ENCODE measurements at regions not wholly inside any gene's neighbourhood (a gene's known extent, or its start where the extent isn't known, plus 50 kb on each side); places are given as distances from the start of the nearest gene placed in this dataset.

- TF ChIP-seq CTCF (IDR thresholded peaks at IDR 0.05) (no peak), EP300 (IDR thresholded peaks at IDR 0.05) (no peak), POLR2AphosphoS5 (IDR thresholded peaks at IDR 0.05) (no peak), POLR2A (IDR thresholded peaks at IDR 0.05) (no peak)
Measured at GRCh38 chr9:13332571-13332970, 53.1 kb upstream of the MPDZ start.

All from suprapubic skin (tissue), 4 donors.